ENCODE measurements at regions not wholly inside any gene's neighbourhood (a gene's known extent, or its start where the extent isn't known, plus 50 kb on each side); places are given as distances from the start of the nearest gene placed in this dataset.

DNA sequence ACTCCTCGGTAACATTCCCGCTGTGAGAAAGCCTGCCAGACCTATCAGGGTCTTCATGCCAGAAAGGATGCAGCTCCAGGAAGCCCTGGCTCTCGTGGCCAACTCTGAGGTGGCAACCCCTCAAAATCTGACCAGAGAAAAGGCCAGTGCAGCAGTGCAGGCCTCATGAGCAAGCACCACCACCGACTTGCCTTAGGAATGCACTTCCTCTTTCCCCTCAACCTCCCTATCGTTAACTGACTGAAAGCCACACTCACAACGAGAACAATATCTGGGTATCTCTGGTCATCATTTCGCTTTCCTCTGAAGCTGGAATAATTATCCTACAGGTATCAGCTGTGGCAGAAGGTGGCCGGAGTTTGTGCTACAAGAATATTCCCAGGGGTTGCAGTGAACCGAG, 101.4 kb upstream of the POU3F3 start:
- Histone ChIP-seq H3K36me3 (ENCODE audit: low read depth) (no peaks in the 10 kb centered on the region), H3K4me3 (no peak overlapping the region), H3K4me1 (ENCODE audit: low read depth) (no peaks in the 10 kb centered on the region), H3K9me3 (no peaks in the 10 kb centered on the region)
- ATAC-seq = no peak
- DNase-seq = no peak
- TF ChIP-seq, protein P1, sequence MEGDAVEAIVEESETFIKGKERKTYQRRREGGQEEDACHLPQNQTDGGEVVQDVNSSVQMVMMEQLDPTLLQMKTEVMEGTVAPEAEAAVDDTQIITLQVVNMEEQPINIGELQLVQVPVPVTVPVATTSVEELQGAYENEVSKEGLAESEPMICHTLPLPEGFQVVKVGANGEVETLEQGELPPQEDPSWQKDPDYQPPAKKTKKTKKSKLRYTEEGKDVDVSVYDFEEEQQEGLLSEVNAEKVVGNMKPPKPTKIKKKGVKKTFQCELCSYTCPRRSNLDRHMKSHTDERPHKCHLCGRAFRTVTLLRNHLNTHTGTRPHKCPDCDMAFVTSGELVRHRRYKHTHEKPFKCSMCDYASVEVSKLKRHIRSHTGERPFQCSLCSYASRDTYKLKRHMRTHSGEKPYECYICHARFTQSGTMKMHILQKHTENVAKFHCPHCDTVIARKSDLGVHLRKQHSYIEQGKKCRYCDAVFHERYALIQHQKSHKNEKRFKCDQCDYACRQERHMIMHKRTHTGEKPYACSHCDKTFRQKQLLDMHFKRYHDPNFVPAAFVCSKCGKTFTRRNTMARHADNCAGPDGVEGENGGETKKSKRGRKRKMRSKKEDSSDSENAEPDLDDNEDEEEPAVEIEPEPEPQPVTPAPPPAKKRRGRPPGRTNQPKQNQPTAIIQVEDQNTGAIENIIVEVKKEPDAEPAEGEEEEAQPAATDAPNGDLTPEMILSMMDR (IDR thresholded peaks at IDR 0.05) = no peak
- intact Hi-C loops (cut with DNase I, micrococcal nuclease) = no loop called here

DNA sequence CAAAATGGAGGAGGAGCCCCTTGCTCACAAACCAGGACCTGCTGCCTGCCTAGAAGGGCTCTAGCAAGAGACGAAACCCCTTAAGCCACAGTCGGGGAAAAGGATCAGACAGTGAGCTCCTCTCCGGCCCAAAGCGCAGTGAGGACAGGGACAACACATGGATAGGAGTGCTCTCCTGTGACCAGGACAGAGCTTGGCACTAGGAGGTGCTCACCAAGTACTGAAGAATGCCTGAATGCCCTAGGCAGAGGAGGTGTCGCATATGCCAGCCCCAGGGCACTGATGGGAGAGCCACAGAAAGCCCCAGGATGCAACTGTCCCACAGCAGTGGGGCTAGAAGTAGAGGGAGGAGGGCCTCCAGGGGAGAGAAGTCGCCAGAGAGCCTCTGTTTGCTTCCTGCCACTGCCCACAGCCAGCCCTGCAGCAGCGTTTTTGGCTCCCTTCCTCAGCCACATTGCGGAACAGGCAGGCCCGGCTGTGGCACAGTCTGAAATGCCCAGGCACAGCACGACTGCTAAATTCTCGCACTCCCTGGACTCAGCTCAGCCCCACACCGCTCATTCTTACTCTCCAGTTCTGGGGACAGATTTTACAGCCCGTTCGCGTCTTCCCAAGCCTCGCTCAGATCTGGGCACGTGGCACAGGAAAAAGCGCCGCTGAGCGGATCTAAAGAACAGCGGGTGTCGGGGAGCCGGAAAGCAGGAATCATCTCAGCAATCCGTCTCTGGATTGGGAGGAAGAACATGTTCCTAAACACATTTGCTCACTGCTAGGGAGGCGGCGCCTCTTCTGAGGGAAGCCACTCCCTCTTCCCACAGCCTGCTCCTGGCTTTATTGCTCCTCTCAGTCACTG, 98.7 kb upstream of the POU3F3 start:
- H3K9me3 ChIP-seq = no peaks in the 10 kb centered on the region
- intact Hi-C loops (cut with DNase I, micrococcal nuclease) = no loop called here
- ATAC-seq (no peak), DNase-seq (peak in 1 of 3 donors; percentile 3)
- no peak overlapping the region for H3K4me3 ChIP-seq
- no peaks in the 10 kb centered on the region for H3K4me1 ChIP-seq (ENCODE audit: low read depth)
- TF ChIP-seq, protein P1 (IDR thresholded peaks at IDR 0.05) = no peak
- no peaks in the 10 kb centered on the region for H3K36me3 ChIP-seq (ENCODE audit: low read depth)

DNA sequence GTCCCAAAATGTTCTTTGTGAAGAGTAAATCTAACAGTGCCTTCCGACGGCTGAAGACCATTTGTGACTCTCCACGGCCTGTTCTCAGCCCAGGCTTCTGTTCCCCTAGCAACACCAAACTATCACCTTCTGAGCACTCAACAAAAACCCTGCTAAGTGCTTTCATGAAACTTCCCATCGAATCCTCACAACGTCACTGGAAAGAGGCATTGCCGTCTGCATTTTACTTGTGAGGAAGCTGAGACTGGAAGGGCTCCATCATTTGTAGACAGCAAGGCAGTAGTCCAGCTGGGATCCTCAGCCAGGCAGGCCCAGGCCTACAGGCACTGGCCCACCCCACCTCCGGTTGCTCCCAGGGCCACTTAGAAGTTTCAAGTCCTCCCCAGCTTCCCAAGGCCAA, 97.8 kb upstream of the POU3F3 start:
- TF ChIP-seq, protein P1 (IDR thresholded peaks at IDR 0.05) = no peak

GRCh38 chr2:104757056-104757455, 96.9 kb upstream of the POU3F3 start:
- intact Hi-C loops (cut with DNase I, micrococcal nuclease) = no loop called here
- TF ChIP-seq, protein P1 (IDR thresholded peaks at IDR 0.05) = no peak
- H3K4me3 ChIP-seq = no peak overlapping the region
- no peak for ATAC-seq
- DNase-seq = no peak
- no peaks in the 10 kb centered on the region for H3K4me1 ChIP-seq (ENCODE audit: low read depth)
- no peaks in the 10 kb centered on the region for H3K36me3 ChIP-seq (ENCODE audit: low read depth)
- no peaks in the 10 kb centered on the region for H3K9me3 ChIP-seq

More for the DNA sequence above, 97.8 kb upstream of the POU3F3 start:
- no peaks in the 10 kb centered on the region for H3K9me3 ChIP-seq
- no peaks in the 10 kb centered on the region for H3K4me1 ChIP-seq (ENCODE audit: low read depth)
- ATAC-seq (no peak), DNase-seq (no peak)
- H3K36me3 ChIP-seq (ENCODE audit: low read depth) = no peaks in the 10 kb centered on the region
- intact Hi-C loops (cut with DNase I, micrococcal nuclease) = no loop called here
- no peak overlapping the region for H3K4me3 ChIP-seq

DNA sequence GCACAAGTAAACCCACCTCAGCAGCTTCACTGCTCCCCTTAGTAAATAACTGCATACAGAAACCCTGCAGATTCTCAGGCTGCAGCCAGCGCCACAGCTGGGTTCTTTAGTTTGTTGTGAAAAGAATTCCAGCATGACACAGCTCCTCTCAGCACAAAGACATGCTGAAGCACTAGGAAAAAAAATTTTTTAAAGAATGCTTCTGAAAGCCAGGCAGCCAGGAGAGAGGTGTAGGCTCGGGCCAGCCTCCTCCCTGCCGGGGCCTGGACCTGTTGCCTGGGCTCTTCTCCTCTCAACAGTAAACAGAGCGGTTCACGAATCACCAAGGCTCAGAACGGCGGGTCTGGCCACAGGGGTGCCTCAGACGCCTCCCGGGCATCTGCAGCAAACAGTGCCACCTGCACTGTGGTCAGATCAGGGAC, 95.7 kb upstream of the POU3F3 start:
- DNase-seq (no peak), ATAC-seq (no peak)
- Histone ChIP-seq H3K4me3 (no peak overlapping the region), H3K4me1 (ENCODE audit: low read depth) (no peaks in the 10 kb centered on the region), H3K36me3 (ENCODE audit: low read depth) (no peaks in the 10 kb centered on the region), H3K9me3 (no peaks in the 10 kb centered on the region)
- intact Hi-C loops (cut with DNase I, micrococcal nuclease) = no loop called here
- TF ChIP-seq, protein P1 (IDR thresholded peaks at IDR 0.05) = no peak

Measured in mucosa of descending colon (tissue), 3 donors.